HCEC 1CT (cell line): ENCODE measurements at regions not wholly inside any gene's neighbourhood (a gene's known extent, or its start where the extent isn't known, plus 50 kb on each side); places are given as distances from the start of the nearest gene placed in this dataset.

Experiments
- DNase-seq: peaks from one replicate; pipeline ENCODE4 v3.0.0-alpha.2; 2017

DNA sequence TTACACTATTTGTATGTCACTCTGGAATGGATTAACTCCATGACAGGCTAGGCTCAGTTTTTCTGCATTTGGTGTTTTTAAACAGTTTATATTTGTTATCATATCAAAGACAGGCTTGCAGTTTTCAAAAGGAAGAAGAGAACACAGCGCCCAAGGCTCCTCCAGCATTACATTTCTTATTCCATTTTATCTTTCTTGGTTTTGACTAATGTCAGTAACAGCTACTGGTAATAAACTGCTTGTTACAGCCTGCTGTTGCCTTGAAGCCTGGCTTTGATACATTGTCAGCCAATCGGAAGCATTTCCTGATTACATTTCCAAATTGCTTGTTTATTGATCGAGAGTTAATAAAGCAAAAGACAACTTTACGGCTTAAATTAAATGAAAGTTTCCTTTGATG is 166.0 kb upstream of the MDFIC start:
- DNase-seq: no peak

DNA sequence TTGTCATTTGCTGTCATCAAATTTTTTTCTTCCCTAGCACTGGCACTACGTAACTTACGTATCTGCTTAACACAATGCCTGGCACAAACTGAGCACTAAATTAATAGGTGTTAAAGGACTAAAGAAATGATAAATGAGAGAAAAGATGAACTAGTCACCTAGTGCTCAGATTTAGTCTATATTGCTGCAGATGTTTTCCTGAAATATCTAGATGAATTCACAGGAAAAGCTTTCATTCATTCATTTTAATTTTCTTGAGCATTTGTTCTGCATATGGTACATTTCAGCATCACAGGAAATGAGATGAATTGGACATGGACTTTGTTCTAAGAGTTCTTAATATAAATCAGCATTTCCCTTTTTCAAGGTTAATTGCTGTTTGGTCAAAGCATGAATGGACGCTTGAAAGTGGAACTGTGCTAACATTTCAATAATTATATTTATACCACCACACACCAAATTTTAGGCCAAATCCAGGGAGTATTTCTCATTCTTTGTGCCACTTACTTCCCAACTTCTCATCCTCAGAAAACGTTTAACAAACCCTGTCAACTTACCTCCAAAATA is 163.2 kb upstream of the MDFIC start:
- DNase-seq: no peak

DNA sequence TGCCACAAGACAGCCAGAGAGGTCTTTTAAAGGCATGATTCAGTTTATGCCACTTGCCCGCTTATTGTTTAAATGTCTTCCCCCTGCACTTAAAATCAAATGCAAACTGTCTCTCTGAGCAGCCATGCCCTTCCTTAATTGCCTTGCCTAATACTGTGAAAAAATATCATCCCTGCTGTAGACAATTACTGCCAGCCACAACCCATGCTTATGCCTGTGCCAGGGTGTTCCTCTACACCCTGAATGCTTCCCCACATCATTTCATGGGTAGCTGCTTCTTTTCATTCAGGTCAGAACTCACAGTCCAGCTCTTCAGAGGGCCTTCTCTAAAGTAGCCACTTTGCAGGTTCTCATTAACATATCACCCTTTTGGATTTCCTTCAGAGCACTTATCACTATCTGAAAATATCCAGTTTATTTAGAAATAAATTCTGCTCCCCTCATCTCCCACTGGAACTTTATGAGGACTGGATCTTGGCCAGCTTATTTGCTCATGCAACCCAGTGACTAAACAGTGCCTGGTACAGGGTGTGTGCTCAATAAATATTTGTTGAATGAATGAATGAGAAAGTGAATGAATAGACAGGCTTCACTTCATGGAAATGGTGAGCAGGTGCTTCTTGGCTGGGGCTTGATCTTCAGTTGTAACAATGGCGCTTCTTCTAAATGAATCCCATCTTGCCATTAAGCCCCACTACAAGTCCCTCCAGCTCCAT is 162.4 kb upstream of the MDFIC start:
- DNase-seq: peak; percentile 34

DNA sequence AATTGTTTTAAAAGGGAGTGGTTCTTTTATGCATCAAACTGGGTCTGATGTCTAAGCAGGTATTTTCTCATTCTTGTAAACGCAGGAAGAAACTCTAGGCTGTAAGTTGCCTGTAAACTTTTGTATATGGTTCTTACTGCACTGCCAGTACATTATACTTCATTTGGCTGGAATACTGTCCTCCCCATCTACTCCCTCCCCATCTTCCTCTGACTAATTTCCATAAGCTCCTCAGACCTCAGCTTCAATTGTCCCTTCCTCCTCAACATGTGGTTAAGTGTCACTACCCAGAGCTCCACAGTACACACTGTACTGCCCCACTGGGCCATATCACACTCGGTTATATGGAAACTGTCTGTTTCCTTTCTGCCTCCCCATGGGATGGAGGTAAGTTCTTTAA is 161.4 kb upstream of the MDFIC start:
- no peak for DNase-seq

DNA sequence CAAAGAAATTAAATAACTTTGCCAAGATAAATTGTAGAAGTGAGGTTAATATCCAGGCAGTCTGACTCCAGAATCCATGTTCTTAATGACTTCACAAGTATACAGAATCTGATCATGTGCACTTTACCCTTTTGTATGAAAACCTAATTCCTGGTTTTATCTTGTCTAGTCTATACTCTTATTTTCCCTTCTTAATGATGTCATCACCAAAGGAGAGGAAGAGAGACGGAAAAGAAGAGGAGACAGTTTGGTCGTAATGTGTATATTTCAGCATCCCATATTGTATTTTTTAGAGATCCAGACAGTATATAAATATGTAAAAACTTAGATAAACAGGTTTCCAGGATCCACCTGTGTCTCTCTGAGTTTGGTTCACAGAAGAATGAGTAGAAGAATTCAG is 159.9 kb upstream of the MDFIC start:
- DNase-seq: no peak

DNA sequence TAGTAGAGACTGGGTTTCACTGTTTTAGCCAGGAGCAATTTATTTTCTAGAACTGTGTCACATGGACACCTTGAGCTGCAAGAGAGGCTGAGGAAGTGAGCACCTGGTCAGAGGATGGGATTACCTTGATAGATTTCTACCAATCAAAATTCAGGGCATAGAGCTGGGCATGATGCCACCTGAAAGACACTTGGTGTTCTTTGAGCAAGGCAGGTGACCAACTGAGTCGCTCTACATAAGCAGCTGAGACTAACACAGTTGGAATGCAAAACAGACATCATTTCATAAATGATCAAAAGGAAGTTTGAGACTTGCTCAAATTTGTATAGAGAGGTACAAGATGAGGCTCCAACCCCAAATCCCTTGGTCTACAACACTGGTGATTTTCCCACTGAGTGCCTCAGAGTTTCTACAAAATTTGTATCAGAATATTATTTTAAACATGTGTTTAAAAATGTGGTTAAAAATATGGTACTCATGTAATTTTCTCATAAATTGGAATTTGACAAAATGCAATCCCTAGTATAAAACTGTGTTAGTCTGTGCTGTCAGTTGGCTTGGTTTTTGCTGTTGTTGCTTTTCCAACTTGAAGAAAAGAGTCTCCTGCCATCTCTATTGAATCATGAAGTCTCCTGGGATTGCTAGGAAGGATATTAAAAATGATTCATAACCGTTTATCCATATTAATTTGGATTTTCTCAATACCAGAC is 156.4 kb upstream of the MDFIC start:
- peak; percentile 17 for DNase-seq

DNA sequence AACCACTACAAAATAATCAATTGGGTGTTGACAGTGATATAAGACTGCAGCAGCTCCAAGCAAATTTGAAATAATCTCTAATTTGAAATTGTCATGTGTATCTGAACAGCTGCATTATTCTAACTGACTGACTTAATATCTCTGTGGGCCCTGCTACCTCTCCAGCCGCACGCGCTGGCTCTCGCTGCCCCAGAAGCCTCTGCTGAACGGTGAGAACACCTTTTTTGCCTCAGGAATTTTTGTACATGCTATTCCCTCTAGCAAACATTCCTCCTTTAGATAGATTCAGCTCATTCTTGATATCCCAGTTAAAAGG is 155.9 kb upstream of the MDFIC start:
- DNase-seq: no peak

DNA sequence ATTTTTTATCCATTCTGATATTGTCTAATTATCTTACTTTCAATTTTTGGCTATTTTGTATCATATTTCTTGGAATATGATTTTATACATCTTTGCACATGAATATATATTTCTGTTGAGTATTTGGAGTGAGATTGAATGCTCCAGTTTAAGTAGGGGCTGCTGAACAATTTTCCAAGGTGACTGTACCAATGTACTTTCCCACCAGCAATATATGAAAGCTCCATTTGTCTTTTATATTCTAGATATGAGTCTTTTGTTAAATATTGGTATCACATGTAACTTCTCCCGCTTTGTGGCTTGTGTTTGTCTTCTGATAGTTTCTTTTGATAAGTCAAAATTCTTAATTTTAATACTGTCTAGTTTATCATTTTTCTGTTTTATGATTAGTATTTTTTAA is 144.6 kb upstream of the MDFIC start:
- no peak for DNase-seq

DNA sequence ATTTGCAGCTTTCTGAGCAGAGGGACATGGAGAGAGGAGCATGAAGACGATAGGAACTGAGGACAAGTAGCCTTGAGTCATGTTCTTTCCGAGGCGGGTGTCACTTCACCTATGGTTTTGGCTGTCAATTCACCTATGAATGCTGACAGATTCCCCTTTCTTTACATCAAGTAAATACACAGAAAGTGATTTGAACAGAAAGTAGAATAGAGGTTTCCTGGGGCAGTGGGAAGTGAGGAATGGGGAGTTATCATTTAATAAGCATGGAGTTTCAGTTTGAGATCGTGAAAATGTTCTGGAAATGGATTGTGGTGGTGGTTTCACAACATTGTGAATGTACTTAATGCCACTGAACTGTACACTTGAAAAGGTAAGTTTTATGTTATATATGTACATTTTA is 138.4 kb upstream of the MDFIC start:
- DNase-seq: no peak

DNA sequence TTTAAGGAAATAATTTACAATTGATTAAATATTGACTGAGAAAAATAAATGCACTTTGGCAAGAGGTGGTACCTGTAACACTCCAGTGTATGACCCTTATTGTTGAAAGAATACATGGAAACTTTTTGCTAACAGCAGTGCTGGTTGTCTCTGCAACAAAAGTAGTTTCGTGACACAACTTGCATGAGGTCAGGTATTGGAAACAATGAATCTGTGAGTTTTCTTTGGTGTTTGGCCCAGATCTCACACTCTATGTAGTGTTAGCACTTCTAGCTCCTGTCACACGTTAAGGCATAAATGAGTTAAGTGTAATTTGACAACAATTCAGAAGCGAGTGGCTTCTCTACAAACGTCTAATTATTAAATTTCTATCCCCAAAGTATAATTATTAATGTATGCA is 137.7 kb upstream of the MDFIC start:
- DNase-seq: no peak

DNA sequence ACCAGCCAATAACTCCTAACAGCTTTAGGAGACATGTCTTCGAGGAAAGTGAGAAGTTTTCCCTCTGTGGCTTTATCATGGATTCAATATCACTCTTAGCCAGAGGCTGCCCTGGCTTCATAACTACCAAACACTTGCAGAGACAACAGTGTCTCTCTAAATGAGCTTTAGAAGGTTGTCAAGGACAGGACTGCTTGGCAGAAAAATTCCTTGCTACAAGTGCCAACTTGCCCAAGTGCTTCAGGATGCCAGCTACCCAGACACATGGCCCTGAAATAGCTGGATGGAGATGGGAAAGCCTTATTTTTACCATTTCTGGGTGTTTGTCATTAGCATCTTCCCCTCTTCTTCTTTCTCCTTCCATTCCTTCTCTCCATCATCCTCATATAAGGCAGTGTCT is 137.1 kb upstream of the MDFIC start:
- no peak for DNase-seq

DNA sequence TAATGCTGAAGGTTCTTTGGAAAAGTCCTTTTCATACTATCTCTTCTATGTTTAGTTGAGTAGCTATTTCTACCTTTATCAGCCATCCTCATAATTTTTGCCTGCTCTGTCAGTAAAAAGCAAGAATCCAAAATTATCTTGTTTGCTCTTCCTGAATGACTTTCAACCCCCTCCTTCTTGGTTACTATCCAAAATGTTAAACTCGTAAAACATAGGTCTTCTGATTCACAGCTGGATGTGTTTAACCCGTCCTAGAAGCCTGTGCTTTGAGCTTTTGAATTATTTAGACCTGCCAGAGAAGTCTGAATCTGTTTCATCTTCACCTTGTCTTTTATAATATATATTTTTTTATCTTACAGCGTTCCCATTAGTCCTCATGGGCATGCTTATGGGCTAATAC is 136.4 kb upstream of the MDFIC start:
- no peak for DNase-seq

DNA sequence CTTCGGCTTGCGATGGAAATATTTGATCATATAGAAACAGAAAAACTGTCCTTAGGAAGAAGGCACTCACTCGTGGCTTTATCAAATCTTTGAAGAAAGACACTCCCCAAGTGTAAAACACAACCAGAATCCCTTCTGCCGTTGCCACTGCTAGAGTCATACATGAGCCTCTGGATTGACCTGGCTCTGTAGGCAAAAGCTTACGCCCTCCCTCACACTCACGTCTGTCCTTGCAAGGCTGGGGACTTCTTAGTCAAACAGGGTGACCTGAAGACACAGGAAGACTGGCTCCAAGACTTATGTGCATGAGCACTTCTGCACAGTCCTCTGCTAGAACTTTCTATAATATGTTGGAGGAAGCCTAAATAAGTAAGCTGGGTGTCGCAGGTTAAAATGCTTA is 135.4 kb upstream of the MDFIC start:
- DNase-seq: no peak

DNA sequence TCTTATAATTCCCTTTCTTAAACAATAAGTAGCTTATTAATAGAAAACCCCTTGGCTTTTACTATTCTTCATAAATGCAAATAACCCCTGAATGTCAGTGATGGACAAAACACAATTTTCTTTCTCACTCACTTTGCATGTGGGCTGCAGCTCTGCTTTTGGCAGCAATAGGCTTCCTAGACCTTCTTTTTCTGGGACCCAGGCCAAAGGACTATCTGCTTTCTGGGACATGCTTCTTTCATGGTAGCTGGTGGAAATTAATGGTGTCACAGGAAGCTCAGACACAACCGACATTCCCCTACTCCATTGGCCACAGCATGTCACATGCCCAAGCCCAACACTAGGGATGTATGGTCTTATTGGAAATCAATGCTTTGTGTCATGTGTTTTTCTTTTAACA is 134.3 kb upstream of the MDFIC start:
- DNase-seq: no peak

DNA sequence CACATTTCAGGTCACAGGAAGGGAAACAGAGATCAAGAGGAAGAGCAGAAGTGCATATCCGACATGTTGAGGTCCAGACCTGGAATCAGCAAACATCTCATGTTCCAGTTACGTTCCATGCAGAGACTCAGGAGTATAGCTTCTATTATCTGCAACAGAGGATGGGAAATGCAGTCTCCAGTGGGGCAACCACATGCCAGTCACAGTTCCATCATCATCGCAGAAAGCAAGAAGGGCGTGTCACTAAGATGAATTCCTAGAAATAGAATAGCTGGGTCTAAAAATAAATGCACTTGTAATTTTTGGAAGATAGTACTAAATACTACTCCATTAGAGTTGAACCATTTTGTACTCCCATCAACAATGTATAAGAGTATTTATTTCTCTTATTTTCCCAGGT is 133.2 kb upstream of the MDFIC start:
- DNase-seq: no peak

DNA sequence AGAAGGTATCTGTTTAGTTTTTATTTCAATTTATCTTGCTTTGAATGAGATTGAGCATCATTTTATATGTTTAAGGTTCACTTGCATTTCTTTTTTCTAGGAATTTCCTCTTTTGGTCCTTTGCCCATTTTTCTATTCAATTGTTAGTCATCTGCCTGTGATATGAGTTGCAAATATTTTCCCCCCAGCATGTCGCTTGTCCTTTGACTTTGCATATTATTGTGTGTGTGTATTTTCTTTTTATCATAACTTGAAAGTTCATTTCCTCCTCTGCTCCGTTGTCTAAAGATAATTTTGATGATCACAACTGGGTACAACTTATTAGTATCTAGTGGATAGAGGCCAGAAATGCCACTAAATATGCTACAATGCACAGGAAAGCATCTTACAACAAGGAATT is 132.7 kb upstream of the MDFIC start:
- peak; percentile 46 for DNase-seq

DNA sequence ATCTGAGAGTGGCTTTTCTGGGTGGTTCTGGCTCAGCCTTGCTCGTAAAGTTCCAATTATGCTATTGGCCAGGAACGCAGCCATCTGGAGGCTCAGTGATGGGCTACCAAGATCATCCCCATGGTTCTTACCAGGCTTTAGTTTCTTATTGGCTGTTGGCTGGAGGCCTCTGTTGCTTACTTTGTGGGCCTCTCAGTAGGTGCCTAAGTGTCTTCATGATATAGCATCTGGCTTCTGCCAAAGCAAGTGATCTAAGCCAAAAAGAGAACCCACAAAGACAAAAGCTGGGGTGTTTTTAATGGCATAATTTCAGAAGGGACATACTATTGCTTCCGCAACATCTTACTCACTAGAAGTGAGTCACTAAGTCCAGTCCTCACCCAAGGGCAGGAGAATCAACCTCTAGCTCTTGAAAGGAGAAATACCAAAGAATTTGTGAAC is 132.0 kb upstream of the MDFIC start:
- DNase-seq: peak; percentile 94

DNA sequence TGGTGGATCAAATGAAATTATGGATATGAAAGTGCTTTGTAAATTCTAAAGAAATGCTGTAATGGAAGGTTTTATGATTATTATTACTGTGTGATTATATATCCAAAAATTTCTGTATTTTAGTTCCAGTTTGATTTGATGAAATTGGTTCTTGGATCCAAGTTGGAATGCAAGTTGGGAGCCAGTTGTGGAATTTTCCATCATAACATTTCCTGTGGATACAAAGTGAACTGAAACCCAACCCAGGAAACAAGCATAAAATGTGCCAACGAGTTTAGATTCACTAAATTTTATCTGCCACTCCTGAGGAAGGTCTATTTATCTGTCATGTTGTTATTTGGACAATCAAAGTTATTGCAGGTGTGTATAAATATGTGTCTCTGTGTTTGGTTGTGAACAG is 131.4 kb upstream of the MDFIC start:
- DNase-seq: no peak

DNA sequence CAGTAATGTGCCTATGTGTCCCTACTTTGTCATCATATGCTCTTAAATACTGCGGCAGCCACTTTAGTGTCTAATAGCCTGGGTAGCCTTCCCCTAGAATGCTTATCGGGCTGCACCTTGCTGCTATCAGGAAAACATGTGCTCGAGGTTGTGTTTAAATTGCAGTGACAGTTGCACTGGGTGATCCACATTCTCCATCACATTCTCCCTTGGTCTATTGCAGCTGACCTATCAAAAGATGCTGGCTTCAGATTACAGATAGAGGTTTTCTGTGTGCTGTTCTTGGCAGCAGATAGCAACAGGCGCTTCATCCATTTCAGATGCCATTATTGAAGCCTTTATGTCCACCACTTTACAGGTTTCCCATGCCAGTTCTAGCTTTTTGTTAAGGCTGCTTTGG is 130.1 kb upstream of the MDFIC start:
- no peak for DNase-seq

DNA sequence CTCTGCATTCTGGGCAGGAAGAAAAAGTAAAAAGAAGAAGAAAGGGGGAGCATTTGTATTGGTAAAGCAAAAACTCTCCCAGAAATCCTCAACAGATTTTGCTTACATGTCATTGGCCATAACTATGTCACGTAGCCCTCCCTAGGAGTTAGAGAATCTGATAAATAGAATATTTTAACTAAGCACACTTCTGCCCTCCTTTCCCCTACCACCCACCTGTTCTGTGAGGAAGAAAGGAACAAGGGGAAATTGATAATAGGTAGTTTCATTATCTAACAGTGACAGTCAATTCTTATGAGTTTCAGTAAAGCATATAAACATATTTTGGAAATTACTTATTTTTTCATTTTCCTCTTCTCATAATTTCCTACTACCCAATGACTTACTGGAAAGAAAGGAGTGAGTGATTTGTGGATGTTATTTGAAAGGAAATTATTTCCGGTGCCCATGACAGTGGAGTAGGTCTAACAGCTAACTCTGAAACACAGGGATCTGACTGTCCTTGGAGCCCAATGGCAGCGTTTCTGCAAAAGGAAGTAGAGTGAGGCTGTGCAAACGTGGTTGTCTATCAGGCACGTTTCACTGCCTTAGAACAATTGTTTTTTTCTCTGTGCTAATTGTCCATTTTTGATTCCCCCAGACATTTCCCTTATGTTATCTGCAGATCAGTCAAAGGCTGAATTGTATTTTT is 128.6 kb upstream of the MDFIC start:
- DNase-seq: no peak

DNA sequence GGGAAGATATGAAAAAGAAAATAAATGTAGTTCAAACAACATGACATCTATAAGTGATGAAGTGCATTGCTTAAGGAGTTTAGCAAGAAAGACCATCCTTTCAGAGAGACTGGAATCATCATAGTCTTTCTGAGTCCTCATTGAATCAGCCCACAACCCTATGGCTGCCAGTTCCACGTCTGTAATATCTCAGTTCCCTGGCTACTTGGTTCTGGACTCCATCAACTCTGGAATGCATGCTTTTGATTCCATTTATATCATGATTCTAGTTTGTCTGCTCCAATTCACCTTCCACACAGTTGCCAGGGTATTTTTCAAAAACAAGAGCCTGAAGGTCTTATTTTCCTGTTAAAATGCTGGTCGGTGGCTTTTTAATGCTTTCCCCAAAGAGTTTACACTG is 126.4 kb upstream of the MDFIC start:
- DNase-seq: no peak

DNA sequence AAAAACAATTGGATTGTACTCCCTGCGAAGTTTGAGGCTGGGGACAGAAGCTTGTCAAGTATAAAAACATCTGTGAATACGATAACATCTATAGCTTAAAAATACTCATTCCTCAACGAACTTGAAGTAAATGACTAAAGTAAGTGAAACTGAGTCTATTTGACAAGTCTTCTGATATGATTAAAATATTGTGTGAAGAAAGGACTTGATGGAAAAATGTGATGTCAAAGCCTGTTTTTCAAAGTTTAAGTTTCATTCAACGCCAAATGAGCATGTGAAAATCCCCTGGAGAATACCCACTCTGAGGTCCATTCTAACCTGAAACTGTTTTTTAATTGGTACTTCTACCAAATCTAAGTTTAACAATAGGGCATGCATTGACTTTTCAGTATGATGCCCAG is 122.3 kb upstream of the MDFIC start:
- DNase-seq: no peak

DNA sequence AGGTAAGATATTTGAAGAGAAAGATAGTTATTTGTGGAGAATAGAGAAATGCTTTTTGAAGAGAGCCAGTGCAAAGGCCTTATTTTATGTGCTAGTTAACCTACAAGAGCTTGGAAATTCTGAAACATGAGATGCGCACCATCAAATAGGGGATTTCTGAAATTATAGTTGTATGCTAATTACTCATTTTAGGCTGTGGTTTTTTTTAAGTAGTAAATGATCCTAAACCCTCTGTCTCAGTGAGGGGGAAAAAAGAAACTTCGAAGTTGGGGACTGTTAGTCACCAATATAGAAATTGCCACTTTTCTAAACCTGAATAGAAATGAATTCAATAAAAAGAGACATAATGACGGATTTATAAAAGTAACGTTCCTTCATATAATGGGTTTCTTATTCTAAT is 119.3 kb upstream of the MDFIC start:
- no peak for DNase-seq

DNA sequence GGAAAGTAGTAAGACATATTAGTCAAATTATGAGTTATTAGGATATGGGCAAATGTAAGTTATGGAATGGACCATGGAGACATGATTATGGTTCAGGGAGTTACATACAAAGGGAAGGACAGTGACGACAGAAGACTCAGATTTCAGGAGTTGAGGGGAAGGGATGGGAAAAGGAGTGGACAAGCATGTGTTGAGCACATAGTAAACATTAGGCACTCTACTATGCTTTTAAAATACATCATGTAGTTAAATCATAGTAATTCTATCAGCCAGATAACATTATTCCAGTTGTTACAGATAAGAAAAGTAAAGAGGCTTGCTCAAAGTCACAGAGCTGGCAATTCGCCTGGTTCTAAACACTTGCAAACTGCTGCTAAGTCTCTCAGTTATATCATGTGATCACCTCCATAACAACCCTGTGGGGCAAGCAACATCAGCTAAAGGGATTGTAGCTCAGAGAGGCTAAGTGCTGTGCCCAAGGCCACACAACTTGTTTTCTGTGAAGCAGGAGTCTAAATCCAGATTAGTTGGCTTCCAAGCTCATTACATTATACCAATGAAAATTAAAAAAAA is 115.2 kb upstream of the MDFIC start:
- DNase-seq: peak; percentile 7
